Tibial nerve (tissue), 4 donors: ENCODE measurements at regions not wholly inside any gene's neighbourhood (a gene's known extent, or its start where the extent isn't known, plus 50 kb on each side); places are given as distances from the start of the nearest gene placed in this dataset.

Experiments used
- EP300 ChIP-seq, 2 donors: sonication (generic); formaldehyde crosslinking; IDR thresholded peaks; one replicate each; pipeline ENCODE4 v1.6.1; 2017; ENCODE audit warnings: antibody characterized with exemption in 2 of 2, mild to moderate bottlenecking in 1 of 2
- POLR2A ChIP-seq, 2 donors: fragments of 450-650 bp; IDR thresholded peaks; one replicate each; pipeline ENCODE4 v1.6.1; 2017; ENCODE audit warnings: antibody characterized with exemption in 2 of 2, mild to moderate bottlenecking in 2 of 2, moderate library complexity in 2 of 2
- TF ChIP-seq, protein P1 (sequence below), 5 experiments: fragments of 200-600 bp in 3 of 5; fragments of 450-650 bp in 2 of 5; sonication (generic) in 3 of 5; IDR thresholded peaks; one replicate each; pipeline ENCODE4 v1.5.1; 2016 to 2019; ENCODE audit warnings: antibody characterized with exemption in 5 of 5, mild to moderate bottlenecking in 3 of 5, moderate library complexity in 2 of 5

GRCh38 chr1:2891923-2892448 is 90.5 kb upstream of the TTC34 start:
- TF ChIP-seq, protein P1, sequence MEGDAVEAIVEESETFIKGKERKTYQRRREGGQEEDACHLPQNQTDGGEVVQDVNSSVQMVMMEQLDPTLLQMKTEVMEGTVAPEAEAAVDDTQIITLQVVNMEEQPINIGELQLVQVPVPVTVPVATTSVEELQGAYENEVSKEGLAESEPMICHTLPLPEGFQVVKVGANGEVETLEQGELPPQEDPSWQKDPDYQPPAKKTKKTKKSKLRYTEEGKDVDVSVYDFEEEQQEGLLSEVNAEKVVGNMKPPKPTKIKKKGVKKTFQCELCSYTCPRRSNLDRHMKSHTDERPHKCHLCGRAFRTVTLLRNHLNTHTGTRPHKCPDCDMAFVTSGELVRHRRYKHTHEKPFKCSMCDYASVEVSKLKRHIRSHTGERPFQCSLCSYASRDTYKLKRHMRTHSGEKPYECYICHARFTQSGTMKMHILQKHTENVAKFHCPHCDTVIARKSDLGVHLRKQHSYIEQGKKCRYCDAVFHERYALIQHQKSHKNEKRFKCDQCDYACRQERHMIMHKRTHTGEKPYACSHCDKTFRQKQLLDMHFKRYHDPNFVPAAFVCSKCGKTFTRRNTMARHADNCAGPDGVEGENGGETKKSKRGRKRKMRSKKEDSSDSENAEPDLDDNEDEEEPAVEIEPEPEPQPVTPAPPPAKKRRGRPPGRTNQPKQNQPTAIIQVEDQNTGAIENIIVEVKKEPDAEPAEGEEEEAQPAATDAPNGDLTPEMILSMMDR (IDR thresholded peaks at IDR 0.05): no peak
- TF ChIP-seq POLR2A (IDR thresholded peaks at IDR 0.05) (no peak), EP300 (IDR thresholded peaks at IDR 0.05) (no peak)
